ENCODE measurements at regions not wholly inside any gene's neighbourhood (a gene's known extent, or its start where the extent isn't known, plus 50 kb on each side); places are given as distances from the start of the nearest gene placed in this dataset.

GRCh38 chr14:52131640-52132320 lies 62.9 kb upstream of the NID2 start (continued):
- TF ChIP-seq, protein P1, sequence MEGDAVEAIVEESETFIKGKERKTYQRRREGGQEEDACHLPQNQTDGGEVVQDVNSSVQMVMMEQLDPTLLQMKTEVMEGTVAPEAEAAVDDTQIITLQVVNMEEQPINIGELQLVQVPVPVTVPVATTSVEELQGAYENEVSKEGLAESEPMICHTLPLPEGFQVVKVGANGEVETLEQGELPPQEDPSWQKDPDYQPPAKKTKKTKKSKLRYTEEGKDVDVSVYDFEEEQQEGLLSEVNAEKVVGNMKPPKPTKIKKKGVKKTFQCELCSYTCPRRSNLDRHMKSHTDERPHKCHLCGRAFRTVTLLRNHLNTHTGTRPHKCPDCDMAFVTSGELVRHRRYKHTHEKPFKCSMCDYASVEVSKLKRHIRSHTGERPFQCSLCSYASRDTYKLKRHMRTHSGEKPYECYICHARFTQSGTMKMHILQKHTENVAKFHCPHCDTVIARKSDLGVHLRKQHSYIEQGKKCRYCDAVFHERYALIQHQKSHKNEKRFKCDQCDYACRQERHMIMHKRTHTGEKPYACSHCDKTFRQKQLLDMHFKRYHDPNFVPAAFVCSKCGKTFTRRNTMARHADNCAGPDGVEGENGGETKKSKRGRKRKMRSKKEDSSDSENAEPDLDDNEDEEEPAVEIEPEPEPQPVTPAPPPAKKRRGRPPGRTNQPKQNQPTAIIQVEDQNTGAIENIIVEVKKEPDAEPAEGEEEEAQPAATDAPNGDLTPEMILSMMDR (conservative IDR thresholded peaks at IDR 0.05; ENCODE audit: low read depth in 2 of 2), result peak; percentile 87 to 94
- TF ChIP-seq STAT1 (IDR thresholded peaks at IDR 0.05; ENCODE audit: unreplicated experiment) (no peak), EZH2phosphoT487 (IDR thresholded peaks at IDR 0.05; ENCODE audit: unreplicated experiment) (no peak)

DNA sequence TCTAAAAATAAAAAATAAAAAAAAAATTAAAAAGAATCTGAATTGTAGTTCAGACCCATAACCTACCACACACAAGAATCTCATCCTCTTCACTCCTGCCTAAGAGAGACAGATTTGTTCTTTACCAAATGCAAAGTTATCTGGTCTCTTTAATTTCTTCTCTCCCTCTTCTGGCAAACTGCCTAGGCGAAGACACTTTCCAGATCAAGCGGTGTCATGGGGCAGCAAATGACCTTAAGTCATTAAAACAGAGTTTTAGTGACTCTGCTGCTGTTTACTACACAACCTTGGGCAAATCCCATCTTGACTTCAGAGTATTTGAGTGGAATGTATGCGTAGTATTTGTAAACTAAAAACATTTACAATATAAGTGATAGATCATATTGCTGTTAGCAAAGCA lies 60.9 kb upstream of the NID2 start:
- H3K36me3 Mint-ChIP-seq (ENCODE audit: low read depth), result peaks cover under 1% of the 10 kb centered on the region; the same call in 1 of the 3 replicates
- no peak overlapping the region for H3K4me3 Mint-ChIP-seq
- H3K4me3 ChIP-seq, result no peak overlapping the region
- H3K4me2 ChIP-seq, result no peak overlapping the region
- no peaks in the 10 kb centered on the region for H4K20me1 ChIP-seq (replicated peaks; ENCODE audit: insufficient read depth)
- H3K36me3 ChIP-seq (ENCODE audit: insufficient read depth), result no peaks in the 10 kb centered on the region; the same call in 1 of the 2 replicates
- no peak overlapping the region for H3K27ac Mint-ChIP-seq
- no peaks in the 10 kb centered on the region; the same call in 1 of the 2 replicates for H3K9me2 ChIP-seq (ENCODE audit: insufficient read depth)
- H3K27me3 ChIP-seq (ENCODE audit: insufficient read depth), result no peaks in the 10 kb centered on the region
- no peak for ATAC-seq
- peaks cover 27% of the 10 kb centered on the region for H3K4me1 Mint-ChIP-seq
- peak overlapping the region; percentile 70; the same call in 1 of the 2 replicates for H2AFZ ChIP-seq
- DNase-seq (ENCODE audit: low spot score), result no peak
- H3K9me3 Mint-ChIP-seq, result peaks cover 9% of the 10 kb centered on the region
- no peaks in the 10 kb centered on the region for H3K79me2 ChIP-seq (replicated peaks; ENCODE audit: insufficient read depth)
- no peaks in the 10 kb centered on the region for H3F3A ChIP-seq (replicated peaks; ENCODE audit: low read depth)
- 0 out of 2 replicates have a peak, but pooled peaks cover 7% of the 10 kb centered on the region for H3K4me1 ChIP-seq (ENCODE audit: insufficient read depth)
- no peak overlapping the region for H3K27ac ChIP-seq (ENCODE audit: low read depth)
- H3K27me3 Mint-ChIP-seq (ENCODE audit: insufficient read depth, low read depth, poor library complexity), result no peaks in the 10 kb centered on the region
- TF ChIP-seq ZNF114 (CRISPR knock-in tag; IDR thresholded peaks at IDR 0.05) (no peak), JUNB (IDR thresholded peaks at IDR 0.05; ENCODE audit: unreplicated experiment) (no peak), ETS1 (IDR thresholded peaks at IDR 0.05) (no peak), CREB1 (CRISPR knock-in tag; IDR thresholded peaks at IDR 0.05; ENCODE audit: low read depth) (no peak), EZH2 (IDR thresholded peaks at IDR 0.05; ENCODE audit: low read depth, unreplicated experiment) (no peak), EZH2phosphoT487 (IDR thresholded peaks at IDR 0.05; ENCODE audit: unreplicated experiment) (no peak), POLR2AphosphoS5 (IDR thresholded peaks at IDR 0.05; ENCODE audit: low read depth) (no peak)
- TF ChIP-seq, protein P2, sequence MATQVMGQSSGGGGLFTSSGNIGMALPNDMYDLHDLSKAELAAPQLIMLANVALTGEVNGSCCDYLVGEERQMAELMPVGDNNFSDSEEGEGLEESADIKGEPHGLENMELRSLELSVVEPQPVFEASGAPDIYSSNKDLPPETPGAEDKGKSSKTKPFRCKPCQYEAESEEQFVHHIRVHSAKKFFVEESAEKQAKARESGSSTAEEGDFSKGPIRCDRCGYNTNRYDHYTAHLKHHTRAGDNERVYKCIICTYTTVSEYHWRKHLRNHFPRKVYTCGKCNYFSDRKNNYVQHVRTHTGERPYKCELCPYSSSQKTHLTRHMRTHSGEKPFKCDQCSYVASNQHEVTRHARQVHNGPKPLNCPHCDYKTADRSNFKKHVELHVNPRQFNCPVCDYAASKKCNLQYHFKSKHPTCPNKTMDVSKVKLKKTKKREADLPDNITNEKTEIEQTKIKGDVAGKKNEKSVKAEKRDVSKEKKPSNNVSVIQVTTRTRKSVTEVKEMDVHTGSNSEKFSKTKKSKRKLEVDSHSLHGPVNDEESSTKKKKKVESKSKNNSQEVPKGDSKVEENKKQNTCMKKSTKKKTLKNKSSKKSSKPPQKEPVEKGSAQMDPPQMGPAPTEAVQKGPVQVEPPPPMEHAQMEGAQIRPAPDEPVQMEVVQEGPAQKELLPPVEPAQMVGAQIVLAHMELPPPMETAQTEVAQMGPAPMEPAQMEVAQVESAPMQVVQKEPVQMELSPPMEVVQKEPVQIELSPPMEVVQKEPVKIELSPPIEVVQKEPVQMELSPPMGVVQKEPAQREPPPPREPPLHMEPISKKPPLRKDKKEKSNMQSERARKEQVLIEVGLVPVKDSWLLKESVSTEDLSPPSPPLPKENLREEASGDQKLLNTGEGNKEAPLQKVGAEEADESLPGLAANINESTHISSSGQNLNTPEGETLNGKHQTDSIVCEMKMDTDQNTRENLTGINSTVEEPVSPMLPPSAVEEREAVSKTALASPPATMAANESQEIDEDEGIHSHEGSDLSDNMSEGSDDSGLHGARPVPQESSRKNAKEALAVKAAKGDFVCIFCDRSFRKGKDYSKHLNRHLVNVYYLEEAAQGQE (IDR thresholded peaks at IDR 0.05; ENCODE audit: unreplicated experiment), result no peak
- TF ChIP-seq, protein P3, sequence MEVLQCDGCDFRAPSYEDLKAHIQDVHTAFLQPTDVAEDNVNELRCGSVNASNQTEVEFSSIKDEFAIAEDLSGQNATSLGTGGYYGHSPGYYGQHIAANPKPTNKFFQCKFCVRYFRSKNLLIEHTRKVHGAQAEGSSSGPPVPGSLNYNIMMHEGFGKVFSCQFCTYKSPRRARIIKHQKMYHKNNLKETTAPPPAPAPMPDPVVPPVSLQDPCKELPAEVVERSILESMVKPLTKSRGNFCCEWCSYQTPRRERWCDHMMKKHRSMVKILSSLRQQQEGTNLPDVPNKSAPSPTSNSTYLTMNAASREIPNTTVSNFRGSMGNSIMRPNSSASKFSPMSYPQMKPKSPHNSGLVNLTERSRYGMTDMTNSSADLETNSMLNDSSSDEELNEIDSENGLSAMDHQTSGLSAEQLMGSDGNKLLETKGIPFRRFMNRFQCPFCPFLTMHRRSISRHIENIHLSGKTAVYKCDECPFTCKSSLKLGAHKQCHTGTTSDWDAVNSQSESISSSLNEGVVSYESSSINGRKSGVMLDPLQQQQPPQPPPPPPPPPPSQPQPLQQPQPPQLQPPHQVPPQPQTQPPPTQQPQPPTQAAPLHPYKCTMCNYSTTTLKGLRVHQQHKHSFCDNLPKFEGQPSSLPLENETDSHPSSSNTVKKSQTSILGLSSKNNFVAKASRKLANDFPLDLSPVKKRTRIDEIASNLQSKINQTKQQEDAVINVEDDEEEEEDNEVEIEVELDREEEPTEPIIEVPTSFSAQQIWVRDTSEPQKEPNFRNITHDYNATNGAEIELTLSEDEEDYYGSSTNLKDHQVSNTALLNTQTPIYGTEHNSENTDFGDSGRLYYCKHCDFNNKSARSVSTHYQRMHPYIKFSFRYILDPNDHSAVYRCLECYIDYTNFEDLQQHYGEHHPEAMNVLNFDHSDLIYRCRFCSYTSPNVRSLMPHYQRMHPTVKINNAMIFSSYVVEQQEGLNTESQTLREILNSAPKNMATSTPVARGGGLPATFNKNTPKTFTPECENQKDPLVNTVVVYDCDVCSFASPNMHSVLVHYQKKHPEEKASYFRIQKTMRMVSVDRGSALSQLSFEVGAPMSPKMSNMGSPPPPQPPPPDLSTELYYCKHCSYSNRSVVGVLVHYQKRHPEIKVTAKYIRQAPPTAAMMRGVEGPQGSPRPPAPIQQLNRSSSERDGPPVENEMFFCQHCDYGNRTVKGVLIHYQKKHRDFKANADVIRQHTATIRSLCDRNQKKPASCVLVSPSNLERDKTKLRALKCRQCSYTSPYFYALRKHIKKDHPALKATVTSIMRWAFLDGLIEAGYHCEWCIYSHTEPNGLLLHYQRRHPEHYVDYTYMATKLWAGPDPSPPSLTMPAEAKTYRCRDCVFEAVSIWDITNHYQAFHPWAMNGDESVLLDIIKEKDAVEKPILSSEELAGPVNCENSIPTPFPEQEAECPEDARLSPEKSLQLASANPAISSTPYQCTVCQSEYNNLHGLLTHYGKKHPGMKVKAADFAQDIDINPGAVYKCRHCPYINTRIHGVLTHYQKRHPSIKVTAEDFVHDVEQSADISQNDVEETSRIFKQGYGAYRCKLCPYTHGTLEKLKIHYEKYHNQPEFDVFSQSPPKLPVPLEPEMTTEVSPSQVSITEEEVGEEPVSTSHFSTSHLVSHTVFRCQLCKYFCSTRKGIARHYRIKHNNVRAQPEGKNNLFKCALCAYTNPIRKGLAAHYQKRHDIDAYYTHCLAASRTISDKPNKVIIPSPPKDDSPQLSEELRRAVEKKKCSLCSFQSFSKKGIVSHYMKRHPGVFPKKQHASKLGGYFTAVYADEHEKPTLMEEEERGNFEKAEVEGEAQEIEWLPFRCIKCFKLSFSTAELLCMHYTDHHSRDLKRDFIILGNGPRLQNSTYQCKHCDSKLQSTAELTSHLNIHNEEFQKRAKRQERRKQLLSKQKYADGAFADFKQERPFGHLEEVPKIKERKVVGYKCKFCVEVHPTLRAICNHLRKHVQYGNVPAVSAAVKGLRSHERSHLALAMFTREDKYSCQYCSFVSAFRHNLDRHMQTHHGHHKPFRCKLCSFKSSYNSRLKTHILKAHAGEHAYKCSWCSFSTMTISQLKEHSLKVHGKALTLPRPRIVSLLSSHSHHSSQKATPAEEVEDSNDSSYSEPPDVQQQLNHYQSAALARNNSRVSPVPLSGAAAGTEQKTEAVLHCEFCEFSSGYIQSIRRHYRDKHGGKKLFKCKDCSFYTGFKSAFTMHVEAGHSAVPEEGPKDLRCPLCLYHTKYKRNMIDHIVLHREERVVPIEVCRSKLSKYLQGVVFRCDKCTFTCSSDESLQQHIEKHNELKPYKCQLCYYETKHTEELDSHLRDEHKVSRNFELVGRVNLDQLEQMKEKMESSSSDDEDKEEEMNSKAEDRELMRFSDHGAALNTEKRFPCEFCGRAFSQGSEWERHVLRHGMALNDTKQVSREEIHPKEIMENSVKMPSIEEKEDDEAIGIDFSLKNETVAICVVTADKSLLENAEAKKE (CRISPR knock-in tag; IDR thresholded peaks at IDR 0.05), result no peak

Data from GM23338 (cell line).